CD1c-positive myeloid dendritic cell (primary cell): ENCODE measurements at regions not wholly inside any gene's neighbourhood (a gene's known extent, or its start where the extent isn't known, plus 50 kb on each side); places are given as distances from the start of the nearest gene placed in this dataset.
"Not testable (repeated sequence)": the region's sequence is repeated elsewhere in the genome, so short reads cannot be mapped to it uniquely, and the experiment has no call there.

Experiments
- DNase-seq: peaks from one replicate; pipeline ENCODE4 v3.0.0-alpha.2; 2016; ENCODE audit errors: extremely low spot score

DNA sequence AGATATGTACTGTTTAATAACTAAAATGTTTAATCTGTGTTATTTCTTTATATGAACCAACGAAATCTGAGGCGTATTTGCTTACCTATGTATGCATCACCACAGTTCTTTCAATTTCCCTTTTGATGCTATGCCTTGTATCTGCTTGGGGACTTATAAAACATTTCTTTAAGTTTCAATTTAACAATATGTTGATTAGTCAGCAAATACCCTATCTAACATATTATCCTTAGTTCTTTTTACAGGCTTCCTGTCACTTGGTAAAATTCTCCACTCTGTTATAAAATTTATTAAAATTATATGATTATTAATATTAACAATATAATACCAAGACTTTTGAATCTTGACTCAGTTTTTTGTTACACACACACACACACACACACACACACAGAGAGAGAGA is 174.3 kb downstream of the CPS1 start:
- no peak for DNase-seq

DNA sequence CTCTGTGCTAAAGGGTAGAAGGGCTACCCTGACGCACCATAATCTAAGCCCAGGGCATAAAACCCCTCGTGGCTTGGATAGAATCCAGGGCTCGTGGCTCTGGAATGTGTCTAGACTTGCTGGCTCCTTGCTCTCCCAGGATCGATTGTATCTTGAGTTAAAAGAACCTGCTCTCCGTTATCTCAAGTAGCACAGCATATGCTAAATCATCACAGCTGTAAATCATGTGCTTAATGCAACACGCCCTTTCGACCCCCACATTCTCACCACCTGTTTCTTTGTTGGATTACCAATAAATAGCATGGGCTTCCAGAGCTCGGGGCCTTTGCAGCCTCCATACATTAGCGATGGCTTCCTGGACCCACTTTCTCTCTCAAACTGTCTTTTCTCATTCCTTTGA is 190.4 kb downstream of the CPS1 start:
- DNase-seq, result not testable (repeated sequence)

DNA sequence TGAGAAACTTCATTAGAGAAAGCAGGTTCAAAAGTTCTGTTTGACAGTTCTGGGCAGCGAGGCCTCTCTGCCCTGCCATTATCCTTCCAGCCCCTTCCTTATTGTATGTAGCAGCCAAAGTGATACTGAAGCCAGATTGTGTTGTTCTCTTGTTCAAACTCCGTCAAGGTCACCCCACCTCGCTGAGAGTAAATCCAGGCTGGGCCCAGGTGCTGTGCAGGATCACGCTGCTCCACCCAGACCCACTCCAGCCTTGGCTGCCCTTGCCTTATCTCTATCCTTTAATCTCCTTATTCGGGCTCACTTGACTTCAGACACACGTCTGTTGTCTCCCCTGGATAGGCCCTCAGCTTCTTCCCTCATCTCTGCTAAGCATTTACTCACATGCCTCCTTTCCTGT is 196.1 kb downstream of the CPS1 start:
- no peak for DNase-seq

- DNase-seq, result no peak
These were observed 197.0 kb downstream of the CPS1 start for GRCh38 chr2:210753386-210753785.

GRCh38 chr2:210756855-210757254 is 200.5 kb downstream of the CPS1 start:
- no peak for DNase-seq

GRCh38 chr2:210762604-210763588 is 206.5 kb downstream of the CPS1 start:
- no peak for DNase-seq

- DNase-seq, result no peak
These were observed 212.0 kb downstream of the CPS1 start for GRCh38 chr2:210768329-210768910.

DNA sequence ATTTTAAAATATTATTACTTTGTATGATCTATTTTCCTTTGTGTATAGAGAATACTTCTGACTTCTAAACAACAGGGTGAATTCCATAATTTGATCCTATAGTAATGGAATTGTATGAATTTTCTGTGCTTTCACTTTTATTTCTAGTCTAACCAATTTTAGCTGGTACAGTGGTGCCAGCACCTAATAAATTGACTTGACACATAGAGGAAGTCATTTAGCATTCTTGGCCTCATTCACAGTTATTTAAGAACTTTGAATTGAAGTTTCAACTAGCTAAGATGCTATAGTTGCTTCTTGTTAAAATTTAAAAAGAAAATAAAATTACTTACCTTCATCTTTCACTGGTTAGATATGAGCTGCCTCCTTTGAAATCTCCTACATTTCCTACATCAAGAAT is 220.4 kb downstream of the CPS1 start:
- no peak for DNase-seq

- no peak for DNase-seq
These were observed 225.8 kb downstream of the CPS1 start for GRCh38 chr2:210782222-210782621.

DNA sequence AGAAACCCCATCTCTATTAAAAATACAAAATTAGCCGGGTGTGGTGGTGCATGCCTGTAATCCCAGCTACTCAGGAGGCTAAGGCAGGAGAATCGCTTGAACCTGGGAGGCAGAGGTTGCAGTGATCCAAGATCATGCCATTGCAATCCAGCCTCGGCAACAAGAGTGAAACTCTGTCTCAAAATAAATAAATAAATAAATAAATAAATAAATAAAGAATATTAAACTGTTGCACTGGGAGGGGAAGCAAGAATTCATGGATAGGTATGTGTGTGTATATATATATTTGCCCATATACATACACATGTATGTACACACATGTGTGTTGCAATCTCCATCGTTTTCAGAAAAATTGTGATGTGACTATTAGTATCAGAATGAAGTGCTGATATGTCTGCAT is 231.4 kb downstream of the CPS1 start:
- not testable (repeated sequence) for DNase-seq

DNA sequence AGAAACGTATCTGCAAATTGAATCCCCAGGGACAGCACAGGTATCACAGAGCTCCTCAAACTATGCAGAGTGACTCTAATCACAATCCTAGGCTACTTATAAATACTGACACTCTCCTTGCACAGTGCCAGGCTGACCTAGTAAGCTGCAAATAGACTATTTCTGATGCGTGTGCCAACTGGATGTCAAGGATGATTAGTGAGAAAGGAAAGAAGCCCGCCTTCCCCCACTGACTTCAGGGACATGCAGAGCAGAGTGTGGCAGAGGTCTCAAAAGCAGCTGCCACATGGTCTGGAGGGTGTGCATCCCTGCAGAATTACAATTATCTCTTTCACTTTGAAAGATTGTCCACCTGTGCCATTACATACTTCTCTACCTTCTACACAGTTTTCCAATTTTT is 235.6 kb downstream of the CPS1 start:
- DNase-seq, result no peak

GRCh38 chr2:210795506-210795905 is 239.1 kb downstream of the CPS1 start:
- no peak for DNase-seq

- DNase-seq, result no peak
These were observed 241.8 kb downstream of the CPS1 start for GRCh38 chr2:210798180-210798579.

DNA sequence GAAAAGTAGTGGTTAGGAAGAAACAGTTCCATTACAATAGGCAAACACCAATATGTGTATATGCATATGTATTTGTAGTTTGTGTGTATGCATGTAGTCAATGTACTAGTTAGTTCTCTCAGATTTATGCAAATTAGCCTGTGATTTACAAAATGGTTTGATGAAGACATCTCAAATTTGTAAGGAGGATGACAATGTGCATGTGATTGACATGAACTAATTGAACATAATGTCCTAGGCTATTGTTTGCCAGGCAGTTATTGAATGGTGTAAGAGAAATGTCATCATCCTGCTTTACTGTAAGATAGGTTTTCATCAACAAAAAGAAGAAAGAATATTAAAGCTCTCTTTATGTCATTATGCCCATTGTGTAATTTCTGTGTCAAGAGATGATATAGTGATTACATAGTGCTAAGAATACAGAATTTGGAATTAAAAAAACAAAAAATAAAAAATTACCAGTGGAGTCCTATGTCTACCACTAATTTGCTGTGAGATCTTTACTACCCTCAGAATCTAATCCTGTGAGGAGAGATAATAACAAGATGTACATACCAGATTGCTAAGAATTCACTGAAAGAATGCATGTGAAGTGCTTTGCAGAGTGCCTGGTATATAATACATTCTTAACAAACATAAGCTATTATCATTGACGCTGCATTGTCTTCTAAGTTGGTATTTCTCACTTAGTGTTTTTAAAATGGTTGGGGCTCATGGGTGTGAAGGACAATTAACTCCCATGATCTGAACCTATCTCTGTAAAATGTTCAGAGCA is 258.0 kb downstream of the CPS1 start:
- no peak for DNase-seq

DNA sequence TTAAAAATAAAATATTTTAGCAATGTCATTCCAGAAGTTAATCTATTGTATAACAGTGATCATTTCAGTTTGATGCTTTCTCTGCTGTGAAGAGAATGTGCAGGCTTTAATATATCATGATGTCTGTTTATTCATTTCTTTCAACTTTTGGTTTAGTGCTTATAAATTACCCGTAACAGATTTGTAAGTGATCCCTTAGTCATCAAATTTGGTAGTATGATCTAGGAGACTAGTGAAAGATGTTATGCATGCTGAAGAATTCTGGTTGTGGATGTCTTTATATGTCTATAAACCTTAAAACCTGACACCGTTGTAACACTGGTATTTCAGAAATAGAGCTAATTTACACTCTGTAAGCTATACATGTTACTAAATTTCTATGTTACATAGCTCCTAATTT is 260.4 kb downstream of the CPS1 start:
- no peak for DNase-seq

DNA sequence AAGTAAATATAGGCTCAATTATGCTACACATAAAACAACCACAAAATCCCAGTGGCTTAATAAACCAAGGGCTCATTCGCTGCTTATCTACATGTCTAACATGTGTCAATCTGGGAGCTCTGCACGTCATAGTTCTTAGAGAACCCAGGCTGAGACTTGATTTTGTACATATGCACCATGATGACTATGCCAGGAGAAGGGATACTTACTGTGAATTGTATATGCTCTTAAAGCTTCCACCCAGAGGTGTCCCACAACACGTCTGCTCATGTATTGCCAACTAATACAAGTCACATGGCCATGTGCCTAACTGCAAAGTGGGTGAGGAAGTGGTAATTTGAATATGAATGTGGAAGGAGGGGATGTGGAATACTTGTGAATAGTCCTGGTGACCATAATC is 262.1 kb downstream of the CPS1 start:
- no peak for DNase-seq

- no peak for DNase-seq
These were observed 277.0 kb downstream of the CPS1 start for GRCh38 chr2:210833403-210833802.

DNA sequence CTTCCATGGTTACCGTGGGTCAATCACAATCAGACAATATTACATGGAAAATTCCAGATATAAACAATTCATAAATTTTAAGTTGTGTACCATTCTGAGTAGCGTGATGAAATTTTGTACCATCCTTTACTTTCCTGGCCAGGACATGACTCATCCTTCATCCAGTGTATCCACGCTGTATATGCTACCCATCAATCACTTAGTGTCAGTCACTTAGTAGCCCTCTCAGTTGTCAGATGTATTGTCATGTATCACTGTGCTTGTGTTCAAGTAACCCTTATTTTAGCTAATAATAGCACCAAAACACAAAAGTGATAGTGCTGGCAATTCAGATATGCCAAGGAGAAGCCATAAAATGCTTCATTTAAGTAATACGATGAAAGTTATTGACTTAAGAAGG is 282.6 kb downstream of the CPS1 start:
- no peak for DNase-seq

- DNase-seq, result no peak
These were observed 283.1 kb downstream of the CPS1 start for GRCh38 chr2:210839450-210839849.

DNA sequence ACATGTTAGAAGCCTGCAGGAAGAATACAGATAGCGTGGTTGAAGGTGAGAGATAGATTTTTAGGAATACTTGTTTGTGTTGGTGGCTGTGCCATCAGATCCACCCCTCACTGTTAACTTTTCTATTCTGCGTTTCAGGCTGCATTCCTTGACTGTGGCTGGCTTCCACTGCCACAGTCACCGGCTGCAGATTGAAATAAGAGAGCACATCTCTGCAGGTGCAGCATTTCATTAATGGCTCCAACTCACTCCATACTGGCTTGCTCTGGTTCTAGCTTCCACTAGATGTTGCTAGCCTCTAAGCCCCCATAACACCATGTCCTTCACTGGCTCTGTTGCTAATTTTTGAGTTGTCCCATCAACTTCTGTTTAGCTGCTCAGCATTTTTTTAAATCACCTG is 286.5 kb downstream of the CPS1 start:
- no peak for DNase-seq

DNA sequence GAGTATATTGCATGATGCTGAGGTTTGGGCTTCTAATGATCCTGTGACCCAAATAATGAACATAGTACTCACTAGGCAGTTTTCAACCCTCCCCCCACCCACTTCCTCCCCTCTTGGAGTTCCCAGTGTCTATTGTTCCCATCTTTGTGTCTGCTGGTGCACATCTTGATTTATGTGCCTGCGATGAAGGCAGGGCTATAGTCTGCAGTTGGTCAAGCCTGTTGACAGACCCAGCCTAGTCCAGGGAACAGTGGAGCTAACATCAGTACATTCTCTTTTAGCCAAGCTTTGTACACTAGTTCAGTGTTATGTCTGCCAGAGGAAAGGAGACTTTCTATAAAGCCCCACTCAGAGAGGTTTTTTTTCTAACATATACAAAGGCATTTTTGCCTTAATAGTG is 287.6 kb downstream of the CPS1 start:
- DNase-seq, result no peak

DNA sequence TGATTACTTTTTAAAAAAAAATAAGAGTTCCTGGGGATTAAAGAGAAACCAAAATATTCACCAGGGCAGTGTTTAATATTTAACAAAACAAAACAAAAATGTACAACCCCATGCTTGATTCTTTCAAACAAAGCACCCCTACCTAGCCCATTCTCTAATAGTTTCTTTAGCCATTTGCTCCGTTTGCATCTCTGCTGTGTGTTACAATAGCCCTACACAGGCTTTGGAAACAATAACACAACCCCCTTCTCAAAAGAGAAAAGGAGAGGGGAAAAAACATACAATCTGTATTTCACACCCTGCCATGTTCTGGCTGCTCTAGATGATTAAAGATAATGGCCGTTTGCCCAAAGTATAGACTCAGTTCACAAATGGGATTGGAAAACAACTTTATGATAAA is 302.9 kb downstream of the CPS1 start:
- no peak for DNase-seq

DNA sequence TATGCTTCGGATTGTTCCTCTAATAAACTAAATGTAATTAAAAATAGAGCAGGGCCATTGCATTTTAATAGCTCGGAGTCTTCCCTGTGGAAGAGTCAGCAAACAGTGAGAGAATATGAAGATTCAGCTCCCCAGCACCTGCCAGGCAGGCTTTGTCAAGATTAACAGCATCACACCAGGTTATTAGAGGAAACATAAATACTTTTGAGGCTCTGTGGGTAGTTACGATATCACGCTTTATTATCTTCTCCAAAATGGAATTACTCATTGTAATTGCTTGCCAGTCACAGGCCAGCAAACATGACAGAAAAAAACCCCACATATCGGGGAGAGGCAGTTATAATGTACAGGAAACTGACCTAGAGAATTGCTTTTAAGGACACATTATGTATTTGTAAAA is 303.9 kb downstream of the CPS1 start:
- DNase-seq, result no peak
